Lower leg skin (tissue), 4 donors: ENCODE measurements at regions not wholly inside any gene's neighbourhood (a gene's known extent, or its start where the extent isn't known, plus 50 kb on each side); places are given as distances from the start of the nearest gene placed in this dataset.

Experiments
- DNase-seq, 2 donors: peaks; one replicate each; pipeline ENCODE4 v3.0.0-alpha.2; 2019; ENCODE audit warnings: low spot score in 2 of 2
- H3K4me3 ChIP-seq: fragments of 200-600 bp; sonication (generic); 2 replicates; pipeline ENCODE4 v1.5.1; 2017; ENCODE audit warnings: mild to moderate bottlenecking, low read depth; ENCODE audit not compliant: poor library complexity, severe bottlenecking
- CTCF ChIP-seq, 3 donors: fragments of 450-650 bp; IDR thresholded peaks; one replicate each; pipeline ENCODE4 v1.5.1; 2016; ENCODE audit warnings: antibody characterized with exemption in 3 of 3, mild to moderate bottlenecking in 3 of 3, moderate library complexity in 2 of 3
- POLR2A ChIP-seq, 2 donors: fragments of 450-650 bp; IDR thresholded peaks; one replicate each; pipeline ENCODE4 v1.6.1; 2016 to 2017; ENCODE audit warnings: antibody characterized with exemption in 2 of 2, mild to moderate bottlenecking in 1 of 2, moderate library complexity in 1 of 2
- WGBS, 2 donors: methylation state at CpG; one replicate each; pipeline ENCODE4 v1.1.5; 2018; 5-methylcytosine and 5-hydroxymethylcytosine counted together
- intact Hi-C: fragments of 100-400 bp; cut with DNase I; formaldehyde crosslinking; loops from one replicate; pipeline ENCODE4 v1.15.0; 2023; ENCODE audit warnings: low total_unique reads

GRCh38 chr15:66982816-66983215 is 82.6 kb upstream of the SMAD3 start:
- H3K4me3 ChIP-seq, result no peak overlapping the region
- TF ChIP-seq CTCF (IDR thresholded peaks at IDR 0.05) (no peak), POLR2A (IDR thresholded peaks at IDR 0.05) (no peak)
- DNase-seq, result no peak
- intact Hi-C loops, result no loop called here

GRCh38 chr15:66985653-66986052 is 79.7 kb upstream of the SMAD3 start:
- no peak overlapping the region for H3K4me3 ChIP-seq
- WGBS, 2 donors, result 92 to 94% methylated on average over 8 of the region's 8 CpGs
- intact Hi-C loops, result no loop called here
- DNase-seq, result no peak
- TF ChIP-seq CTCF (IDR thresholded peaks at IDR 0.05), result no peak
- no peak for TF ChIP-seq POLR2A (IDR thresholded peaks at IDR 0.05)

DNA sequence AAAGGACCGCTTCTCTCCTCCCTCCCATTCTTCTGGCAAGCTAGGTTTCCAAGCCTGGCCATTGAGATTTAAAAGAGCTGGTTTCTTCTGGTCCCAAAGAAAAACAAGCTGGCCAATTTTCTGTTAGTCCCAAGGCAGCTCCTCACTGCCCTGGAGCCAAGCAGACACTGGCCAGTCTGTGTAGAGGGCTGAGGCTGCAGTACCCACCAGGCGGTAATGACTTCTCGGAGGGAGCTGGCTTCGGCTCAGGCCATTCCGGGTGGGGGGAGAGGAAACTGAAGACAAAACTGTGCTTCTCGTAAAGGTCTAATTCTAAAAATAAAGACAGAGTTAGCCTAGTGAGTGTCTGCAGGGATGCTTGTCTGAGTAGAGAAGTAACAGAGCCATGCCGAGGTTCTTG is 78.5 kb upstream of the SMAD3 start:
- intact Hi-C loops, result no loop called here
- TF ChIP-seq CTCF (IDR thresholded peaks at IDR 0.05) (no peak), POLR2A (IDR thresholded peaks at IDR 0.05) (no peak)

GRCh38 chr15:66993090-66993489 is 72.3 kb upstream of the SMAD3 start:
- no peak overlapping the region for H3K4me3 ChIP-seq
- DNase-seq, result no peak
- WGBS, 2 donors, result 77 to 87% methylated on average over 2 of the region's 2 CpGs
- TF ChIP-seq POLR2A (IDR thresholded peaks at IDR 0.05) (no peak), CTCF (IDR thresholded peaks at IDR 0.05) (no peak)
- intact Hi-C loops, result no loop called here

More for the DNA sequence above, 78.5 kb upstream of the SMAD3 start:
- 89 to 94% methylated on average over 7 of the region's 7 CpGs for WGBS, 2 donors
- no peak overlapping the region for H3K4me3 ChIP-seq
- DNase-seq, result no peak

DNA sequence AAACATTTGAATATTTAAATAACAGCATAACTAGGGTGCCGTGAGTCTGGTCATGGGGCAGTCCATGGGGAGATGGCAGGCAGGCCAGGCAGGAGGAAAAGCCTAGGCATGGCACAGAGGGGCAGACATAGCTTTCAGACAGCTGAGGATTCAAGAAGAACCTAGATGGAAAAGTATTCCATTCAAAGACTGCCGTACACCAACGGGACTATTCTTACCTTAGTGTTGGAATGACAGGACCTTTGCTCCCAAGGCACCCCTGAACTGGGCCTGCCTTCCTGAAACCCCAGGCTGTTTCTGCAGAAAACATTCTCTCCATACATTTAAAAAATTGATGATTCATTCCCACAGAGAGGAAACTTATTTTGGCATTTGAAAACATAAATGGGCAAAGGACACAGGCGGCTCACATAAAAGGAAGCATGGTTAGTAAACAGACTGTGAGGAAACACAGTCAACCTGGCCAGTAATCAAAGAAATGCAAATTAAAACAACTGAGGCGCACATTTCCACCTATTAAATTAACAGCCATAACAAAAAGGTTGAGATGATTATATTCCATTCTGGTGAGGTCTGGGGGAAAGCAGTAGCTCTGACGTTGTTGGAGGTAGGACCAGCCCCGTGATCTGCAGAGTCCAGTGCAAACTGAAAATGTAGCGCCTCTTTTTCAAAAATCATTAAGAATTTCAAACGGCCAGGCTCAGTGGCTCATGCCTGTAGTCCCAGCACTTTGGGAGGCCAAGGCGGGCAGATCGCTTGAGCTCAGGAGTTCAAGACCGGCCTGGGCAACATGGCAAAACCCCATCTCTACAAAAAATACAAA is 71.3 kb upstream of the SMAD3 start:
- WGBS, 2 donors, result 79 to 80% methylated on average over 12 of the region's 12 CpGs
- TF ChIP-seq POLR2A (IDR thresholded peaks at IDR 0.05) (no peak), CTCF (IDR thresholded peaks at IDR 0.05) (no peak)
- intact Hi-C loops, result no loop called here
- DNase-seq, result no peak
- no peak overlapping the region for H3K4me3 ChIP-seq
